DND-41 (cell line): ENCODE measurements at regions not wholly inside any gene's neighbourhood (a gene's known extent, or its start where the extent isn't known, plus 50 kb on each side); places are given as distances from the start of the nearest gene placed in this dataset.

Experiments used
- CTCF ChIP-seq: IDR thresholded peaks from 2 replicates; pipeline ENCODE4 v1.5.1; 2012; ENCODE audit warnings: borderline replicate concordance, low read length, moderate library complexity, mild to moderate bottlenecking; ENCODE audit not compliant: poor library complexity, severe bottlenecking; ENCODE audit errors: extremely low read depth
- EZH2 ChIP-seq: IDR thresholded peaks from 3 replicates; pipeline ENCODE4 v1.6.1; 2012; ENCODE audit warnings: borderline replicate concordance, low read depth, mild to moderate bottlenecking, moderate library complexity, low read length, inconsistent platforms; ENCODE audit not compliant: severe bottlenecking

GRCh38 chr1:63205776-63206175 is 116.6 kb upstream of the FOXD3 start:
- no peak for TF ChIP-seq CTCF
- TF ChIP-seq EZH2 = no peak
